GM12873 (cell line): ENCODE measurements at regions not wholly inside any gene's neighbourhood (a gene's known extent, or its start where the extent isn't known, plus 50 kb on each side); places are given as distances from the start of the nearest gene placed in this dataset.

Experiments
- CTCF ChIP-seq: IDR thresholded peaks from 2 replicates; pipeline ENCODE4 v1.5.1; 2012; ENCODE audit warnings: low read depth, mild to moderate bottlenecking, moderate library complexity, low read length, control low read depth; ENCODE audit not compliant: insufficient read depth; ENCODE audit errors: missing control alignments

- no peak for TF ChIP-seq CTCF
These were observed 421.7 kb upstream of the GRM7 start for GRCh38 chr3:6439226-6439625.

GRCh38 chr3:6439824-6440223, 421.1 kb upstream of the GRM7 start:
- no peak for TF ChIP-seq CTCF

- TF ChIP-seq CTCF = no peak
These were observed 415.8 kb upstream of the GRM7 start for GRCh38 chr3:6444888-6445658.

GRCh38 chr3:6447166-6447801, 413.6 kb upstream of the GRM7 start:
- no peak for TF ChIP-seq CTCF

GRCh38 chr3:6448011-6448410, 412.9 kb upstream of the GRM7 start:
- no peak for TF ChIP-seq CTCF

- TF ChIP-seq CTCF = no peak
These were observed 411.8 kb upstream of the GRM7 start for GRCh38 chr3:6449099-6449498.

- TF ChIP-seq CTCF = no peak
These were observed 407.9 kb upstream of the GRM7 start for GRCh38 chr3:6452974-6453373.
